ENCODE measurements at regions not wholly inside any gene's neighbourhood (a gene's known extent, or its start where the extent isn't known, plus 50 kb on each side); places are given as distances from the start of the nearest gene placed in this dataset.

DNA sequence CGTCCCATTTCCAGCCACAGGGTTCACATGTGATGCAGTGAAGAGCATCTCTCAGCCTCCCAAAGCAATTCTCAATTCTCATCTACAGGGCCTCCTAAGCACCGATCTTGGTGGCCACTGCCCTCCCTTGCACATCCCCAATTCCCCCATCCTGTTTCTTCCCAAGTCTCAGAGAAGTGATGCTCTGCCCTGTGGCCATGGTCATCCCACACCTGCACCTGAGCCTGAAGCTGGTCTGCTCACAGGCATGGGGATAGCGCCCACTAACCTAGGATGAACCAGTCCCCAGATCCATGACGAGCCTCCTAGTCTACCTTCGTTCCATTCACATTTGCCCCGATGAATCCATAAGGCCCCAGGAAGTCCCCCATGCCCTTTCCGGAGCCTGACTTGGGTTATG is 201.5 kb downstream of the UACA start:
- no peak for DNase-seq (ENCODE audit: low spot score)
- peaks cover 1% of the 10 kb centered on the region for H3K36me3 Mint-ChIP-seq
- TF ChIP-seq EZH2phosphoT487 (IDR thresholded peaks at IDR 0.05) (no peak), EZH2 (IDR thresholded peaks at IDR 0.05) (no peak)
- TF ChIP-seq, protein P1, sequence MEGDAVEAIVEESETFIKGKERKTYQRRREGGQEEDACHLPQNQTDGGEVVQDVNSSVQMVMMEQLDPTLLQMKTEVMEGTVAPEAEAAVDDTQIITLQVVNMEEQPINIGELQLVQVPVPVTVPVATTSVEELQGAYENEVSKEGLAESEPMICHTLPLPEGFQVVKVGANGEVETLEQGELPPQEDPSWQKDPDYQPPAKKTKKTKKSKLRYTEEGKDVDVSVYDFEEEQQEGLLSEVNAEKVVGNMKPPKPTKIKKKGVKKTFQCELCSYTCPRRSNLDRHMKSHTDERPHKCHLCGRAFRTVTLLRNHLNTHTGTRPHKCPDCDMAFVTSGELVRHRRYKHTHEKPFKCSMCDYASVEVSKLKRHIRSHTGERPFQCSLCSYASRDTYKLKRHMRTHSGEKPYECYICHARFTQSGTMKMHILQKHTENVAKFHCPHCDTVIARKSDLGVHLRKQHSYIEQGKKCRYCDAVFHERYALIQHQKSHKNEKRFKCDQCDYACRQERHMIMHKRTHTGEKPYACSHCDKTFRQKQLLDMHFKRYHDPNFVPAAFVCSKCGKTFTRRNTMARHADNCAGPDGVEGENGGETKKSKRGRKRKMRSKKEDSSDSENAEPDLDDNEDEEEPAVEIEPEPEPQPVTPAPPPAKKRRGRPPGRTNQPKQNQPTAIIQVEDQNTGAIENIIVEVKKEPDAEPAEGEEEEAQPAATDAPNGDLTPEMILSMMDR (IDR thresholded peaks at IDR 0.05): no peak
- H3K9me3 Mint-ChIP-seq: peaks cover 3% of the 10 kb centered on the region
- peaks cover 17% of the 10 kb centered on the region for H3K27me3 Mint-ChIP-seq (ENCODE audit: insufficient read depth, low read depth)
- H3F3A ChIP-seq (ENCODE audit: low read depth): peaks cover 2% of the 10 kb centered on the region
- H2AFZ ChIP-seq (replicated peaks): no peak overlapping the region
- no peaks in the 10 kb centered on the region for H3K9me3 ChIP-seq (ENCODE audit: low read depth)
- peaks cover 13% of the 10 kb centered on the region for H3K4me1 Mint-ChIP-seq
- no peaks in the 10 kb centered on the region for H3K79me2 ChIP-seq (ENCODE audit: low read depth)
- H4K20me1 ChIP-seq (ENCODE audit: low read depth): no peaks in the 10 kb centered on the region
- H3K4me3 ChIP-seq: no peak overlapping the region
- no peak overlapping the region for H3K9ac ChIP-seq
- H3K36me3 ChIP-seq: no peaks in the 10 kb centered on the region
- peak overlapping the region; percentile 27 for H3K4me3 Mint-ChIP-seq
- H3K27me3 ChIP-seq: no peaks in the 10 kb centered on the region
- H3K27ac Mint-ChIP-seq: peak overlapping the region; percentile 15
- no peak overlapping the region for H3K4me2 ChIP-seq
- peaks cover 6% of the 10 kb centered on the region for H3K4me1 ChIP-seq
- no peak overlapping the region for H3K27ac ChIP-seq

DNA sequence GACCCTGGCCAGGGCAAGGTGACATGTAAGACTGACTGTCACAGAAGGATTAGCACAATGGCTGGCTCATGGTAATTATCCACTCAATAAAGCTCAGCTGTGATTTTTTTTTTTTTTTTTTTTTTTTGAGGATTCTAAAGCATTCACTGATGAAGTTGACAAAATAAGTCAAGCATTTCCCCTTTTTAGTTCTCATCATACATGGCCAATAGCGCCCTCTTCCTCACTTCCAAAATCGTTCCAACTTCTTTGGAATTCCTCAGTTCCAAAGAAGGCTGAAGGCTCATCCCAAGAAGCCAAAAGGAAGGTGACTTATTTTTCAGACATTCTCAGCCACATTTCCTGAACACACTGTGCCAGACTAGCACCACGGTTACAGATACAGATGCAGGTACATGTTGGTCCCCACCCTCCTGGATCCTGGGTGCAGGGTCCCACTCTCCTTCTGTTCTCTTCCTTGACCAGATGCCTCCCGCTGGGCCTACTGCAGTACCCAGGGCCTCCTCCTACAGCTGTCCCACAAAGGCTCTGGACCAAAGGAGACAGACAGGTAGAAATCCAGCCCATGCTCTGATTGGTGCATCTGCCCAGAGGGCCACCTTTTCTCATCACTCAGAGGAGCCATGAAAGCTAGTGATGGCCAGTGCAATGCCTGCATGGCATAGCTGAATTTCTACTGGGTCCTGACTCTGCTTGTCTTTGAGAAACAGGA is 202.6 kb downstream of the UACA start:
- H4K20me1 ChIP-seq (ENCODE audit: low read depth): no peaks in the 10 kb centered on the region
- H3K27me3 Mint-ChIP-seq (ENCODE audit: insufficient read depth, low read depth): peaks cover 13% of the 10 kb centered on the region
- H3K27me3 ChIP-seq: no peaks in the 10 kb centered on the region
- no peak overlapping the region for H2AFZ ChIP-seq (replicated peaks)
- H3K36me3 ChIP-seq: no peaks in the 10 kb centered on the region
- DNase-seq (ENCODE audit: low spot score): no peak
- H3K4me3 ChIP-seq: no peak overlapping the region
- H3K27ac ChIP-seq: no peak overlapping the region
- no peaks in the 10 kb centered on the region for H3K79me2 ChIP-seq (ENCODE audit: low read depth)
- H3K4me3 Mint-ChIP-seq: no peak overlapping the region
- peaks cover 1% of the 10 kb centered on the region for H3K36me3 Mint-ChIP-seq
- TF ChIP-seq EZH2phosphoT487 (IDR thresholded peaks at IDR 0.05): no peak
- TF ChIP-seq, protein P1 (IDR thresholded peaks at IDR 0.05): peak; percentile 24
- peaks cover 8% of the 10 kb centered on the region for H3K4me1 Mint-ChIP-seq
- H3F3A ChIP-seq (ENCODE audit: low read depth): peaks cover 5% of the 10 kb centered on the region
- no peak overlapping the region for H3K9ac ChIP-seq
- H3K9me3 ChIP-seq (ENCODE audit: low read depth): no peaks in the 10 kb centered on the region
- peaks cover 3% of the 10 kb centered on the region for H3K9me3 Mint-ChIP-seq
- peaks cover 13% of the 10 kb centered on the region for H3K4me1 ChIP-seq
- no peak overlapping the region for H3K4me2 ChIP-seq
- no peak overlapping the region for H3K27ac Mint-ChIP-seq

DNA sequence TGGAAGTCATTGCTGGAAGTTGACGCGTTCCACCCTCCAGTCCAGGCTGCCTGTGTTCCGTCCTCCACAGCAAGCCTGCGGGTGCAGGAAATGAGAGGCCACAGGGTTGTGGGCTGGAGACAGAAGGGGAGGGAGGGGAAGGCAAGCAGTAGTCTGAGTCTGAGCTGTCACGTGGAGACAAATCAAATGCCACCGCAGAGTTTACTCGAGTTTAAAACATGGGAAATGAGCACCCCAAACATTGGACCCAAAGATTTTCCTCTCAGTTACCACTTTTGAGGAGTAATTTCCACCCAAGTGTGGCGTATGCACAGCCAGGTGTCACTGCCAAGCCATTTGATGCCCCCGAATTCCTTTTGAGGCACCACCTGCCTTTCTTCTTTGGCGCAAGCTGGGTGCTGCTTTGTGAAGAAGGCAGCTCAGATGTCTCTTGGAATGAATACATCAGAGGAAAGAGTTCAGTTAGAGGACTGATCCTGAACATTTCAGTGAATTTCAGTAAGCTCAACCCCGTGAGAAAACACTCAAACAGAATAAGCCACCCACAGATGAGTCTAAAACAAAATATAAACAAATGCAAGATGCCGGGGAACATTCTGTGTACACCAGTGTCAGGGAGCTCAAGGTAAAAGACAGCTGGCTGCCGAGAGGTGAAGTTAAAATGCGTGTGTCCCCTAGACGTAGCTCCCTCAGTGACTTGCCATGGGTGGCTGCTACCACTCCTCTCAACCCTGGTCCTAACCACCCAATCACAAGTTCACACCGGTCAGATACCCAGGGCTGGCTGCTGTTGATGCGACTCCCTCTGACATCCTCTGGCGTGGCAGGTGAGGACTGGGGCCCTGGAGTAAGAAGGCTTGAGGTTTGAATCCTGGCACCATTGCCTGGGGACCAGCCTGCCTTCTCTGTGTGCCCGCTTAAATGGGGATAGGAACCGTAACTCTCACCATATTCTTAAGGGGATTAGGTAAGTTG is 203.8 kb downstream of the UACA start:
- H4K20me1 ChIP-seq (ENCODE audit: low read depth): no peaks in the 10 kb centered on the region
- peaks cover 6% of the 10 kb centered on the region for H3K4me1 Mint-ChIP-seq
- peaks cover 3% of the 10 kb centered on the region for H3K9me3 Mint-ChIP-seq
- DNase-seq (ENCODE audit: low spot score): no peak
- peaks cover 5% of the 10 kb centered on the region for H3F3A ChIP-seq (ENCODE audit: low read depth)
- H3K79me2 ChIP-seq (ENCODE audit: low read depth): no peaks in the 10 kb centered on the region
- no peak overlapping the region for H2AFZ ChIP-seq (replicated peaks)
- H3K27me3 ChIP-seq: no peaks in the 10 kb centered on the region
- H3K9ac ChIP-seq: no peak overlapping the region
- no peaks in the 10 kb centered on the region for H3K9me3 ChIP-seq (ENCODE audit: low read depth)
- no peak overlapping the region for H3K27ac Mint-ChIP-seq
- no peak overlapping the region for H3K27ac ChIP-seq
- peaks cover 8% of the 10 kb centered on the region for H3K27me3 Mint-ChIP-seq (ENCODE audit: insufficient read depth, low read depth)
- H3K4me2 ChIP-seq: no peak overlapping the region
- H3K4me3 ChIP-seq: no peak overlapping the region
- H3K36me3 ChIP-seq: no peaks in the 10 kb centered on the region
- no peak overlapping the region for H3K4me3 Mint-ChIP-seq
- H3K36me3 Mint-ChIP-seq: peaks cover 1% of the 10 kb centered on the region
- TF ChIP-seq, protein P1 (IDR thresholded peaks at IDR 0.05): no peak
- no peak for TF ChIP-seq EZH2 (IDR thresholded peaks at IDR 0.05)
- TF ChIP-seq EZH2phosphoT487 (IDR thresholded peaks at IDR 0.05): no peak
- peaks cover 13% of the 10 kb centered on the region for H3K4me1 ChIP-seq
